Amygdala (tissue), 56 donors: ENCODE measurements at regions not wholly inside any gene's neighbourhood (a gene's known extent, or its start where the extent isn't known, plus 50 kb on each side); places are given as distances from the start of the nearest gene placed in this dataset.

Source experiments
- DNase-seq, 56 donors: peaks; one replicate each; lab custom pipeline; 2025; lab: John Stamatoyannopoulos, UW

GRCh38 chr13:109900320-109900719 lies 113.9 kb upstream of the IRS2 start:
- no peak for DNase-seq

GRCh38 chr13:109899748-109900147 lies 113.4 kb upstream of the IRS2 start:
- DNase-seq: no peak

- DNase-seq: no peak
Measured at GRCh38 chr13:109899316-109899715, 112.9 kb upstream of the IRS2 start.

DNA sequence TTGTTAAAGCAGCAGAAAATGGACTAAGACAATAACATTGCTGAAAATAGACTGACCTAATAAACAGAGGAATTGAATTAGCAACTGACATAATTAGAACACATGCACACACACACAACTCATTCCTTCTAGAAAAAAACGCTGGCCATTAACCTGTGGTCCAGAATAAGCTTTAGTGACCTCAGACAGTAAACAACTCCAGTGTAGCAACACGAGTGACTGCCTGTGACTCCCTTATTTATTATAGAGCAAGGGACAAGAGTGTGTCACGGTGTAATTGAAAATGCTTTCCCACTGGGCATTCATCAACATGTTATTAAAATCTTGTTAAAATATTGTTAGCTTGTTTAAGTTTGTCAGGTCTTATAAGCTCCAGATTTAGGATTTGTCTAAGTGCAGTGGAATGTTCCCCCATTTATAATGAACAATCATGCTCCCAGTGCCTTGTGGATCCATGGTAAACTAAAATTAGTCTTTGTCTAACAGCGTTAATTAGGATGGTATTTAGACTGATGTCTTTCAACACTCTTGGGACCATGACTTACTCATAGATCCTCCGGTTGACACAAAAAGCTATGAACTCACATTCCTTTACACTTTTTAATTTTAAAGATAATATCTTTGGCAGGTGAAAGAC lies 111.7 kb upstream of the IRS2 start:
- DNase-seq: no peak

- no peak for DNase-seq
Measured at GRCh38 chr13:109892101-109892500, 105.7 kb upstream of the IRS2 start.

DNA sequence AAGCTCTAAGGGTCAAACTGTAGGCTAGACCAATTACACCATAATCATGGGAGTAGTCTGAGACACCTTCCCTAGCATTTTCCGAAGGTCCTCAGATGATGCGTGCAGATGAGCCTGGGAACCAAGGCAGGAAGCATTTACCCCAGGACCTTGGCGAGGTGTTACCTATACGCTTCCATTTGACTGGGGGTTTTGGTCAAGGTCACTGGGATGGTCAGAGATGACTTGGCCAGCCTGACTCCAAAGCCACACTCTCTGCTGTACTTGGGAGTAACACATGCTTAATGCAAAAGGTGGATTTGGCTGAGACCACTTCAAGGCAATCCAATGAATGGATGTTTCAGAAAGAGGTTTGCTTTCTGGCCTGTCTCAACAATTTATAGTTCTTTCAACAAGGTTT lies 98.9 kb upstream of the IRS2 start:
- no peak for DNase-seq

GRCh38 chr13:109884462-109884861 lies 98.1 kb upstream of the IRS2 start:
- DNase-seq: no peak

- DNase-seq: no peak
Measured at GRCh38 chr13:109883181-109884180, 97.1 kb upstream of the IRS2 start.

DNA sequence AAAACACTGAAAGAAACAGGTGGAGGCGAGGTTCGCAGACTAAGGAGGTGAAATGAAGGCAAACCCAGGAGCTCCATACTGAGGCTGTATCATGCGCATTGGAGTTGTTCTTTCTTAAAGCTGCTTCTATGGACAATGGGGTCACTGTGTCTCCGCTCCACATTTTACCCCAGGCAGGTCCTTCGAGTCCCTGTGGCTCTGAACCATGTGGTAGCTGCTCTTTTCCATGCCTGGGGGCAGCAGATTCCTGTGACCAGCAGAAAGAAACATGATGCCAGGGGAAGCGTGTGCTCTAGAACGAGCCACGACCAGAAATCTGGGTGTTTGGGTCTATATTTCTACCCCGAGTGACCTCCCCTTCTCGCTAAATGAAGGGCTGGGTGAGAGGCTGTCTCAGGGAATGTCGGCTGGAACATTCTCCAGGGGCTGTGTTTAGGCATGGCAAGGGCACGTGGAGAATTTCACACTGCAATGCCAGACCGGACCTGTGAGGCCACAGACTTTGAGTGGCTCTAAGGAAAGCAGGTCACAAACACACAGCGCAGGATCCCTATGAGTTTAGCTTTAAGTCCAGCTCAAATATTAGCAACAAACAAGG lies 95.7 kb upstream of the IRS2 start:
- no peak for DNase-seq

- peak in 1 of 56 donors; percentile 23 for DNase-seq
Measured at GRCh38 chr13:109881347-109881725, 95.0 kb upstream of the IRS2 start.

DNA sequence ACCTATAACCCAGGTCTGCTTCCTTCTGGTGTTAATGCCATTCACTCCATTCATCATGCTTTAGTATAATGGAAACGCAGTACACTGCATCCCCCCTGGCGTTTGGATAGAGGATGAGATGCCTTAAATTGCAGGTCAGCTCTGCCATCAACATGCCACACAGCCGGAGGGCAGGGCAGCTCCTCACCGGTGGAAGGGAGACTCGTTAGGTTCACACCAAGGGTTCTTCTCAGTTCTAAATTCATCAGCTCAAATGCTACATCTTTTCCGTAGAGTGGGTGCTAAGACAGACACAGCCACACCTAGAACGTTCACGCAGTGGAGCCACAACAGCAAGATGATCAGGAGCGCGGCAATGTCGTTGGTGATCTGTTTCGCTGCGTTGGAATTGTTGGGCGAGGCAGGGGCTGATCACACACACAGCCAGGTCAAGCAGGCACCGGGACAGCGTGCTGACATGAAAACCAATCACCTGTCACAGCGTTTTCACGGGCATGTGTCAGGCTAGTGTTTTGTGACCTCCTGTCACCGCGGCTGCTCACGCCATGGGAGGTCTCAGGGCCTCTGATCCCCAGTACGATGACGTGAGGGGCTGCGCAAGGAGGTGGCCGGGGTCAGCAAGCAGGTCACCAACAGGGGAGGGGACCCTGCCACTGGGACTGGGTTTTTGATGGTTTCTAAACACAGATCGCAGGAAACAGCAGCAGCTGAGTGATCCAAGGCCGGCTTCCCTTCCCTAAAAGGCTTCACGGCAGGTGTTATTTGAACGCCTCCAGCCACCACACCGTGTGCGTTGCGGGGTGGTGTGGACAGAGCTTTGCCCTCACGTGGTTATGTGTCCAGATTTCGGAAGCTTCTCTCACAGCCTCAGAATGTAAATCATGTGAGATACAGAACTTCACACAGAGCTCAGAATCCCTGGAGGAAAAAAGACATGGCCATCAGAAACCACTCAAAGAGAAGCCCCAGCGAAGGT lies 94.3 kb upstream of the IRS2 start:
- DNase-seq: no peak

- DNase-seq: no peak
Measured at GRCh38 chr13:109879338-109879737, 93.0 kb upstream of the IRS2 start.

- DNase-seq: no peak
Measured at GRCh38 chr13:109877809-109878208, 91.4 kb upstream of the IRS2 start.

DNA sequence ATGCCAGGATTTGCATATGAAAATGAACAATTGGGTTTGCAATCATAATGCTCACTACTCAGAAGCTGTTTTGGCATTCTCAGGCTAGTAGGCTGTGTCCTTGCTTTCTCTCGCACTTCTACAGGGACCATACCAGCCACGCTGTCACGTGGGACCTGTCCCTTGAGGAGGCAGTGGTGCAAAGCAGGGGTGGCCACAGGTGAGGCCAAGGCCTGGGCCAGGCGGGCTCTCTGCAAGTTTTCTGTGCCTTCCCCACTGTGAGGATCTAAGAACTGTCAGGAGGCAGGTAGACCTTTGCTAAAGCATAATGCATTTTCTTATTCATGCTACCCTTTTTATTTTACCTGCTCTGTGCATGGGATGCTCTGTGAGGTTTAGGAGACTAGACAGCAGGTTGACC lies 89.4 kb upstream of the IRS2 start:
- DNase-seq: no peak

DNA sequence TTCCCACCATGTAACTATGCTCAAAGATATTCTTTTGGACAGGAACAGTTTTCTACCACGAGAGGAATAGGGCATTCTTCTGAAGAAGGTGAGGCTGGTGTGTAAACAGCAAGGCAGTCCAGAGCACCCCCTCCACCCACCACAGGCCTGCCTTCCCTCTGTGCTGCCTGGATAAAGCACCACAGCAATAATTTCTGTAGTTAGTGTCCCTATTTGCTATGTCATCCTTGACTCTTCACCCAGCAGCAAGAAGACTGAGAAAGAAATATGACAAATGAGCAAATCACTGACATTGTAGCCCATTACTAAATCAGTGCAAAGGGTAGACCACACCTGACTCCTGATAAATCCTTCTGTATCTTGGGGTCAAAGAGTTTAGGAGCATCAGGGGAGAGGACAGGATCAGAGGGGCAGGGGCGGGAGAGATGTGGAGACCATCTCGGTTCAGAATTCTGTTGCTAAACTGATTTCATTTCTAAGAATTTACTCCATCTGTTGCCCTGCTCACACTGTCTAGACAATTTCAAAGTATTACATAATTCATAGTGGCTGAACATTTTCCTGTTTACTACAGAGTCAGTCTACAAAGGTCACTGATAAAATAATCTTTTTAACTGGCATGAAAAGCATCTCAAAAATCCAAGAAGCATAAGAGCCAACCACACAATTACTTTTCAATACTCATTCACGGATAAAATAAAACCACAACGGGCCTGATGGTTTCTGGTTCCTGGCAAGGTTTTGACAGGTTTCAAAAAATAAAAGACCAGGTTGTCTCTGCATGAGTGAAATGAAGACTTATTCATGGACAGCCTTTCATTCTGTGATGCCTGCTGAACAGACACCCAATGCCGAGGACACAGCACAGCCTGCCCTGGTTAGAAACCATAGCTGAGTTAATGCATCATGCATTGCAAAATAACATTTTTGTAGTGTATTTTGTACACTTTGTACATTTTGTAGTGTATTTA lies 88.4 kb upstream of the IRS2 start:
- DNase-seq: no peak

GRCh38 chr13:109873351-109874123 lies 87.2 kb upstream of the IRS2 start:
- DNase-seq: no peak

DNA sequence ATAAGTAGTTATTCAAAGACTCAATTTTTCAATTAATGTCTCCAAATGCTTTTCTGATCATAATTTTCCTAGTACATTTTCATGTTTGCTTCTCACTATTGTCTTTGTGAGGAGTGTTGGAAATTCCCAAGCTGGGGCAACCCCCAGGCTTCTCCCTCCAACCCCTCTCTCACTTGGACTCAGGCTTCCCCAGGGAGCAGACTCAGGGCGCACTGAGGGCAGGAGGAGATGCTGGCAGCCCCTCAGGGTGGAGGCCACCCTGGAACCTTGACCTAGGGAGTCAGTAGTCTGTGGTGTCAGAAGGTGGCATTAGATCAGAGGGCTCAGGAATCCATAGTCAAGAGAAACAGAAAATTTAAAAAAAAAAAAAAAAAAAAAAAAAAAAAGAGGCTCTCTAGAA lies 86.5 kb upstream of the IRS2 start:
- no peak for DNase-seq

DNA sequence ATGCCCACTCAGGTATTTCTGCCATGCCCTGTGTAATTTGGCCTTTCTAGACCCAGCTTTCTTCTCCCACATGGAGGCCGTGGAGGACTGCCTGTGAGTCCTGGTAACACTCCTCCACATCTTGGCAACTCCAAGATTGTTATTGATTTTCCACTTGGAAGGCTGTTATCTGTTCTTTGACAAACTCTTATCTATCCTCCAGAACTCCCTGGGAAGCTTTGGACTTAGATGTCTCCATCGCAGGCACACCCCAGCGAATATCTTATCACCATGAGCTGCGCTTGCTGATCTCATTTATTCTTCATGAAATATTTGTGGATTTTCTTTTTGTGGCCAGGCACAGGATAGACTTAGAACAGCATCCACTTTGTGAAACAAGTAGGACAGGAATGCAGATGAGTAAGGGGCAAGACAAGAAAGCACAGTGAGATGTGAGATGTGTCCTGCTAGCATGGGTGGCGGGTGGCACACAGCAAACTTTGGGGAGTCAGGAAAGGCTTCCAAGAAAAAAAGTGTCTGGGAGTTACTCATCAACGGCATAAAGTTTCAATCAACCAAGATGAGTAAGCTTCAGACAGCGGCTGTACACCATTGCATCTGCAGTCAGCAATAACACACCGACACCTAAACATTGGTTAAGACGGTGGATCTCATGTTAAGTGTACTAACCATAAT lies 84.5 kb upstream of the IRS2 start:
- DNase-seq: no peak
